ENCODE measurements at regions not wholly inside any gene's neighbourhood (a gene's known extent, or its start where the extent isn't known, plus 50 kb on each side); places are given as distances from the start of the nearest gene placed in this dataset.
A peak's percentile ranks its signal among the peaks of the same experiment; 100 is the strongest.

GRCh38 chr1:54462597-54463258 lies 56.5 kb upstream of the SSBP3 start:
- peak overlapping the region; percentile 83 for H3K27ac Mint-ChIP-seq
- Histone ChIP-seq H3K27me3 (ENCODE audit: control insufficient read depth in 1 of 2, insufficient read depth in 2 of 2, low read length in 2 of 2) (no peaks in the 10 kb centered on the region), H3K36me3 (ENCODE audit: insufficient read depth, low read length) (no peaks in the 10 kb centered on the region), H3K4me1 (ENCODE audit: insufficient read depth, low read length) (peaks cover 44% of the 10 kb centered on the region), H3K4me3 (ENCODE audit: low read length) (no peak overlapping the region), H3K9me3 (ENCODE audit: control insufficient read depth in 1 of 2, insufficient read depth in 1 of 2, low read length in 2 of 2) (no peaks in the 10 kb centered on the region), H3K27ac (ENCODE audit: low read depth in 1 of 2, low read length in 2 of 2) (no peak overlapping the region)
- no peaks in the 10 kb centered on the region for H3K27me3 Mint-ChIP-seq
- intact Hi-C loops (cut with DNase I, micrococcal nuclease): no loop called here
- H3K9me3 Mint-ChIP-seq: no peaks in the 10 kb centered on the region
- no peak for TF ChIP-seq CTCF (IDR thresholded peaks at IDR 0.05)
- no peak for DNase-seq
- POLR2A ChIA-PET: interaction anchor here (1.0 to 4.8 kb wide), 2 partner anchors 17 to 23 kb away, joined by 3 to 28 read pairs; no protein-coding TSS in a partner anchor
- no peak overlapping the region for H3K4me3 Mint-ChIP-seq
- CTCF ChIA-PET: interaction anchor here (0.5 to 2.1 kb wide), 2 partner anchors 27 to 309 kb away, joined by 4 to 7 read pairs; no protein-coding TSS in a partner anchor
- peaks cover 51% of the 10 kb centered on the region for H3K4me1 Mint-ChIP-seq (ENCODE audit: low read depth)
- no peaks in the 10 kb centered on the region for H3K36me3 Mint-ChIP-seq (ENCODE audit: low read depth)
- no peak for ATAC-seq (ENCODE audit: poor library complexity)

- peak overlapping the region; percentile 83 for H3K27ac Mint-ChIP-seq
- no peaks in the 10 kb centered on the region for H3K27me3 Mint-ChIP-seq
- H3K27me3 ChIP-seq (ENCODE audit: control insufficient read depth in 1 of 2, insufficient read depth in 2 of 2, low read length in 2 of 2): no peaks in the 10 kb centered on the region
- H3K9me3 ChIP-seq (ENCODE audit: control insufficient read depth in 1 of 2, insufficient read depth in 1 of 2, low read length in 2 of 2): no peaks in the 10 kb centered on the region
- H3K36me3 Mint-ChIP-seq (ENCODE audit: low read depth): no peaks in the 10 kb centered on the region
- H3K36me3 ChIP-seq (ENCODE audit: insufficient read depth, low read length): no peaks in the 10 kb centered on the region
- DNase-seq (no peak), ATAC-seq (ENCODE audit: poor library complexity) (no peak)
- H3K27ac ChIP-seq (ENCODE audit: low read depth in 1 of 2, low read length in 2 of 2): no peak overlapping the region
- ChIA-PET POLR2A (interaction anchor here (1.0 to 4.8 kb wide), 4 partner anchors 15 to 55 kb away, joined by 3 to 28 read pairs (median 18); partner anchors contain the start of gene SSBP3), CTCF (no interaction called here)
- peaks cover 44% of the 10 kb centered on the region for H3K4me1 ChIP-seq (ENCODE audit: insufficient read depth, low read length)
- intact Hi-C loops (cut with DNase I, micrococcal nuclease): no loop called here
- peaks cover 47% of the 10 kb centered on the region for H3K4me1 Mint-ChIP-seq (ENCODE audit: low read depth)
- H3K4me3 ChIP-seq (ENCODE audit: low read length): no peak overlapping the region
- no peaks in the 10 kb centered on the region for H3K9me3 Mint-ChIP-seq
- TF ChIP-seq CTCF (IDR thresholded peaks at IDR 0.05): no peak
- no peak overlapping the region for H3K4me3 Mint-ChIP-seq
Measured at GRCh38 chr1:54461731-54462596, 55.8 kb upstream of the SSBP3 start.

GRCh38 chr1:54460861-54461387 lies 54.7 kb upstream of the SSBP3 start:
- Histone ChIP-seq H3K27ac (ENCODE audit: low read depth in 1 of 2, low read length in 2 of 2) (peak overlapping the region in 1 of 2 donors; percentile 52), H3K27me3 (ENCODE audit: control insufficient read depth in 1 of 2, insufficient read depth in 2 of 2, low read length in 2 of 2) (no peaks in the 10 kb centered on the region), H3K9me3 (ENCODE audit: control insufficient read depth in 1 of 2, insufficient read depth in 1 of 2, low read length in 2 of 2) (no peaks in the 10 kb centered on the region), H3K36me3 (ENCODE audit: insufficient read depth, low read length) (no peaks in the 10 kb centered on the region), H3K4me1 (ENCODE audit: insufficient read depth, low read length) (peaks cover 44% of the 10 kb centered on the region), H3K4me3 (ENCODE audit: low read length) (no peak overlapping the region)
- ChIA-PET CTCF (no interaction called here), POLR2A (interaction anchor here (1.0 to 4.8 kb wide), 7 partner anchors 8 to 261 kb away, joined by 4 to 28 read pairs (median 9); partner anchors contain the start of genes CYB5RL, MRPL37 and SSBP3)
- H3K4me3 Mint-ChIP-seq: peak overlapping the region; percentile 18
- intact Hi-C loops (cut with DNase I, micrococcal nuclease): no loop called here
- ATAC-seq (ENCODE audit: poor library complexity) (peak; percentile 6), DNase-seq (peak in 1 of 14 experiments; percentile 23)
- no peaks in the 10 kb centered on the region for H3K9me3 Mint-ChIP-seq
- peak overlapping the region; percentile 83 for H3K27ac Mint-ChIP-seq
- TF ChIP-seq CTCF (IDR thresholded peaks at IDR 0.05): no peak
- H3K36me3 Mint-ChIP-seq (ENCODE audit: low read depth): no peaks in the 10 kb centered on the region
- peaks cover 45% of the 10 kb centered on the region for H3K4me1 Mint-ChIP-seq (ENCODE audit: low read depth)
- H3K27me3 Mint-ChIP-seq: no peaks in the 10 kb centered on the region
